GM12878 (cell line): ENCODE measurements at regions not wholly inside any gene's neighbourhood (a gene's known extent, or its start where the extent isn't known, plus 50 kb on each side); places are given as distances from the start of the nearest gene placed in this dataset.
A peak's percentile ranks its signal among the peaks of the same experiment; 100 is the strongest.

Experiments
- ASH2L ChIP-seq: fragments of 300-600, 200-600 bp; sonication (generic); IDR thresholded peaks from 2 replicates; pipeline ENCODE4 v1.6.1; 2017; ENCODE audit warnings: low read depth, mild to moderate bottlenecking, borderline replicate concordance
- ATF7 ChIP-seq: fragments of 450-650 bp; IDR thresholded peaks from 2 replicates; pipeline ENCODE4 v1.6.1; 2016; ENCODE audit warnings: low read depth, mild to moderate bottlenecking
- BRCA1 ChIP-seq: IDR thresholded peaks from 2 replicates; pipeline ENCODE4 v1.6.1; 2011; ENCODE audit warnings: low read depth, low read length, improper control_type of control experiment
- CBX3 ChIP-seq: fragments of 200-600 bp; sonication (generic); IDR thresholded peaks from 2 replicates; pipeline ENCODE4 v1.6.1; 2016; ENCODE audit warnings: low read depth, borderline replicate concordance
- CHD1 ChIP-seq: IDR thresholded peaks from 2 replicates; pipeline ENCODE4 v1.6.1; 2012; ENCODE audit warnings: low read depth, low read length, improper control_type of control experiment
- E2F4 ChIP-seq: IDR thresholded peaks from 2 replicates; pipeline ENCODE4 v1.6.1; 2012; ENCODE audit warnings: low read depth, low read length, improper control_type of control experiment
- FOXM1 ChIP-seq: IDR thresholded peaks from 2 replicates; pipeline ENCODE4 v1.6.1; 2012; ENCODE audit warnings: low read depth, mild to moderate bottlenecking, inconsistent platforms, low read length, moderate library complexity
- KAT2A ChIP-seq: conservative IDR thresholded peaks from 2 replicates; pipeline ENCODE4 v1.6.1; 2011; ENCODE audit warnings: low read depth, low read length; ENCODE audit not compliant: control insufficient read depth
- MYB ChIP-seq: fragments of 150-350 bp; IDR thresholded peaks from 2 replicates; pipeline ENCODE4 v1.6.1; 2014; ENCODE audit warnings: mild to moderate bottlenecking, low read depth, low read length, borderline replicate concordance
- NBN ChIP-seq: fragments of 450-650 bp; IDR thresholded peaks from 2 replicates; pipeline ENCODE4 v1.6.1; 2016
- NFYA ChIP-seq: IDR thresholded peaks from 2 replicates; pipeline ENCODE4 v1.6.1; 2011; ENCODE audit warnings: low read depth, mild to moderate bottlenecking, low read length, improper control_type of control experiment, borderline replicate concordance
- NKRF ChIP-seq: fragments of 450-650 bp; conservative IDR thresholded peaks from 2 replicates; pipeline ENCODE4 v1.6.1; 2017; ENCODE audit warnings: mild to moderate bottlenecking, moderate library complexity
- PML ChIP-seq: IDR thresholded peaks from 2 replicates; pipeline ENCODE4 v1.6.1; 2012; ENCODE audit warnings: low read length, inconsistent platforms
- RAD51 ChIP-seq: fragments of 450-650 bp; IDR thresholded peaks from 2 replicates; pipeline ENCODE4 v1.6.1; 2016; ENCODE audit warnings: moderate library complexity, mild to moderate bottlenecking, inconsistent platforms
- REST ChIP-seq: IDR thresholded peaks from 2 replicates; pipeline ENCODE4 v1.6.1; 2012; ENCODE audit warnings: mild to moderate bottlenecking, low read depth, low read length
- SKIL ChIP-seq: fragments of 450-650 bp; IDR thresholded peaks from 2 replicates; pipeline ENCODE4 v1.6.1; 2017; ENCODE audit warnings: mild to moderate bottlenecking, low read depth, inconsistent platforms; ENCODE audit not compliant: poor library complexity, severe bottlenecking
- SMAD5 ChIP-seq: IDR thresholded peaks from 2 replicates; pipeline ENCODE4 v1.6.1; 2016; ENCODE audit warnings: antibody characterized with exemption, low read depth
- SREBF1 ChIP-seq: IDR thresholded peaks from 2 replicates; pipeline ENCODE4 v1.6.1; 2012; ENCODE audit warnings: mild to moderate bottlenecking, low read length
- SRF ChIP-seq, 2 experiments: IDR thresholded peaks; 2 replicates each; pipeline ENCODE4 v1.6.1; 2011; ENCODE audit warnings: low read depth in 2 of 2, low read length in 2 of 2, mild to moderate bottlenecking in 1 of 2, moderate library complexity in 1 of 2
- TARDBP ChIP-seq: IDR thresholded peaks from 2 replicates; pipeline ENCODE4 v1.6.1; 2016; ENCODE audit warnings: borderline replicate concordance
- TBL1XR1 ChIP-seq: IDR thresholded peaks from 2 replicates; pipeline ENCODE4 v1.6.1; 2012; ENCODE audit warnings: low read depth, low read length, improper control_type of control experiment
- TCF12 ChIP-seq: IDR thresholded peaks from 2 replicates; pipeline ENCODE4 v1.6.1; 2011; ENCODE audit warnings: low read depth, mild to moderate bottlenecking, low read length
- ZNF274 ChIP-seq: IDR thresholded peaks from one replicate; pipeline ENCODE4 v1.8.0; 2011; ENCODE audit not compliant: insufficient read length, insufficient read depth

GRCh38 chr4:35912174-35912573 lies 332.1 kb downstream of the ARAP2 start (continued):
- TF ChIP-seq ZNF274 (no peak), SMAD5 (no peak), SRF (IDR thresholded peaks at IDR 0.05; ENCODE audit: low read depth in 2 of 2, low read length in 2 of 2) (no peak), PML (no peak), KAT2A (no peak), E2F4 (no peak), SREBF1 (no peak), TCF12 (peak; percentile 26; the same call in 1 of the 2 replicates), TBL1XR1 (no peak), MYB (no peak), ASH2L (no peak), SKIL (no peak), BRCA1 (no peak), NBN (0 out of 2 replicates have a peak, but pooled peaks have one; percentile 54), NKRF (no peak), RAD51 (no peak), ATF7 (peak; percentile 83), TARDBP (no peak), NFYA (no peak), CBX3 (no peak), REST (no peak), FOXM1 (no peak), CHD1 (no peak)
